Fibroblast of mammary gland (primary cell): ENCODE measurements at regions not wholly inside any gene's neighbourhood (a gene's known extent, or its start where the extent isn't known, plus 50 kb on each side); places are given as distances from the start of the nearest gene placed in this dataset.

ENCODE experiments used
- DNase-seq: peaks from one replicate; pipeline ENCODE4 v3.0.0-alpha.2; 2010; ENCODE audit warnings: low read depth
- H3K4me3 ChIP-seq: 2 replicates; pipeline ENCODE4 v1.5.1; 2011; ENCODE audit warnings: low read depth, mild to moderate bottlenecking, low read length, moderate library complexity; ENCODE audit not compliant: control insufficient read depth
- CTCF ChIP-seq: conservative IDR thresholded peaks from 2 replicates; pipeline ENCODE4 v1.5.1; 2011; ENCODE audit warnings: low read depth, low read length, inconsistent platforms; ENCODE audit not compliant: control insufficient read depth, insufficient read depth

GRCh38 chr2:82283075-82283474 is 1978.5 kb upstream of the LRRTM1 start:
- TF ChIP-seq CTCF, result no peak
- DNase-seq, result no peak
- H3K4me3 ChIP-seq, result no peak overlapping the region

DNA sequence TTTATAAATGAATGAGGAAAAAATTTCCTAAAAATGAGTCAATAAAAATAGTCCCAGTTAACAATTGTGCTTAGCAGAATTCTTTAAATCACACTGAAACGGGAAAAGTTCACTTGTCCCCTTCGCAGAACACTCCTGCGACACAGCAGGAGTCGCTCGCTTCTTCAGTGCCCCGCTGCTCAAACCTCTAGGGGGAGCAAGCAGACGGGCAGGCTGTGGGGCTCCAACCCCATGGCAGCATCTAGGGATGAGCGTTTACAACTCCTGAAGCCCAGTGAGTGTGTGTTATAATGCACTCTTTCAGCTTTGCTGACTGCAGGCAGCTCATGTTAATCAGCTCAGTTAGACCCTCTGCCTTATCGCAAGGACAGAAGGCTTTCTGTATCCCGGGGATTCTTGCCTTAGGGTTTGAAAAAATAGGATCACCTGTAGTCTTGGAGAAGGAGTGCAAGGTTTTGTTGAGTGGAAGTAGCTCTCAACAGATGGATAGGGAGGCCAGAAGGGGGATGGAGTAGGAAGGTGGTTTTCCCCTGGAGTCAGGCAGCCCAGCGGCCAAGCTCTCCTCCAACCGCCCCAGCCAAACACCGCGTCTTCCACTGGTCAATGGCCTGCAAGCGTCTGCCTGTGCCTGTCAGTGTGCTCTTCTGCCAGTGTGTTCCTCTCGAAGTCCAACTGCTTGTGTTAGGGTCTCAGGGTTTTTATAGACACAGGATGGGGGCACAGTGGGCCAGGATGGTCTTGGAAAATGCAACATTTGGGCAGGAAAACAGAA is 1977.7 kb upstream of the LRRTM1 start:
- no peak overlapping the region for H3K4me3 ChIP-seq
- no peak for TF ChIP-seq CTCF
- no peak for DNase-seq

DNA sequence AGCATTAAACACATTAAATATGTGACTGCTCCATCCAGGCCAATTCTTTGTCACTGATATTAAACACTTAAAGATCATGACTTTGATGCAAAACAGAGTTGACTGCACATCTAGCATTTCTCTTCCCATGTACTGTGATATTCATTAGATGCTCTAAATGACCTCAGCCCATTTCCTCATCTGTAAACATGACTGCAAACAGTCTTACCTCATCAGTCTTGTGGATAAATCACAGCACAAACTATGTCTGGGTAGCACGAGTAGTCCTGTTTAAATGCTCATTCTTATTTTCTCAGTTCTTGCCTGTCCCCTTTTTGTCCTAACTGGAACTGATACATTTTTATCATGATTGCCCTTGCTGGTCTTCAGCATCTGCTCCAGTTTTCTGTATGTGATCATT is 1974.8 kb upstream of the LRRTM1 start:
- no peak for DNase-seq
- no peak overlapping the region for H3K4me3 ChIP-seq
- no peak for TF ChIP-seq CTCF

DNA sequence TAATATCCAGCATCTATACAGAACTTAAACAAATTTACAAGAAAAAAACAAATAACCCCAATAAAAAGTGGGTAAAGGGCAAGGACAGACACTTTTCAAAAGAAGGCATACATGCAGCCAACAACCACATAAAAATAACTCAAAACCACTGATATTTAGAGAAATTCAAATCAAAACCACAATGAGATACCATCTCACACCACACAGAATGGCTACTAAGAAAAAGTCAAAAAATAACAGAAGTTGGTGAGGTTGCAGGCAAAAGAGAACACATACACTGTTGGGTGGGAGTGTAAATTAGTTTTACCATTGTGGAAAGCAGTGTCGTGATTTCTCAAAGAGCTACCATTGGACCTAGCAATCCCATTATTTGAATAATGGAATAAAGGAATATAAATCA is 1973.9 kb upstream of the LRRTM1 start:
- TF ChIP-seq CTCF, result no peak
- H3K4me3 ChIP-seq, result no peak overlapping the region
- no peak for DNase-seq

DNA sequence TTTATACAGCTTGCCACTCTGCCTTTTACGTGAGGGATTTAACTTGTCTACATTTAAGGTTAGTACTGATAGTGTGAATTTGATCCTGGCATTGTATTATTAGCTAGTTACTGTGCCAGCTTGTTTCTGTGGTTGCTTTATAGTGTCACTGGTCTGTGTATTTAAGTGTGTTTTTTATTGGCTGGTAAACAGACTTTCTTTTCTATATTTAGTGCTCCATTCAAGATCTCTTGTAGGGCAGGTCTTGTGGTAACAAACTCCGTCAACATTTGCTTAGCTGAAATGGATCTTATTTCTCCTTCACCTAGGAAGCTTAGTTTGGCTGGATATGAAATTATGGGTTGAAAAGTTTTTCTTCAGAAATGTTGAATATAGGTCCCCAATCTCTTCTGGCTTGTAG is 1971.0 kb upstream of the LRRTM1 start:
- no peak for TF ChIP-seq CTCF
- no peak overlapping the region for H3K4me3 ChIP-seq

DNA sequence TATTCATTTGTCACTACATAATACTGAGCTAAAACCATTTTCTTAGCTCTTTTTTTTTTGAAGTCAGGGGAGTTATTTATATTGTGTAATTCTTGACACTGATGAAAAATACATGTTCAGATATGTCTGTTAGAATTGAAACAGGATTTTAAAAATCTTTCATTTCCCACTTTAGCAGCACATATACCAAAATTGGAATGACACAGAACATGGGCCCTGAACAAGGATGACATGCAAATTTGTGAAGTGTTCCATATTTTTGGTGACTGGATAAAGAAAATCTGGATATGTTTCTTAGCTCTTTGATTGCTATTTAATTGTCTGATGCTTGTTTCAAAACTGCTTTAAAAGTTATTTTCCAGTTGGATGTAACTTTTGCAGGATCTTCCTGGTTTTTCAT is 1963.9 kb upstream of the LRRTM1 start:
- DNase-seq, result no peak
- TF ChIP-seq CTCF, result no peak
- no peak overlapping the region for H3K4me3 ChIP-seq

More for the DNA sequence above, 1971.0 kb upstream of the LRRTM1 start:
- no peak for DNase-seq
